ENCODE measurements at regions not wholly inside any gene's neighbourhood (a gene's known extent, or its start where the extent isn't known, plus 50 kb on each side); places are given as distances from the start of the nearest gene placed in this dataset.

DNA sequence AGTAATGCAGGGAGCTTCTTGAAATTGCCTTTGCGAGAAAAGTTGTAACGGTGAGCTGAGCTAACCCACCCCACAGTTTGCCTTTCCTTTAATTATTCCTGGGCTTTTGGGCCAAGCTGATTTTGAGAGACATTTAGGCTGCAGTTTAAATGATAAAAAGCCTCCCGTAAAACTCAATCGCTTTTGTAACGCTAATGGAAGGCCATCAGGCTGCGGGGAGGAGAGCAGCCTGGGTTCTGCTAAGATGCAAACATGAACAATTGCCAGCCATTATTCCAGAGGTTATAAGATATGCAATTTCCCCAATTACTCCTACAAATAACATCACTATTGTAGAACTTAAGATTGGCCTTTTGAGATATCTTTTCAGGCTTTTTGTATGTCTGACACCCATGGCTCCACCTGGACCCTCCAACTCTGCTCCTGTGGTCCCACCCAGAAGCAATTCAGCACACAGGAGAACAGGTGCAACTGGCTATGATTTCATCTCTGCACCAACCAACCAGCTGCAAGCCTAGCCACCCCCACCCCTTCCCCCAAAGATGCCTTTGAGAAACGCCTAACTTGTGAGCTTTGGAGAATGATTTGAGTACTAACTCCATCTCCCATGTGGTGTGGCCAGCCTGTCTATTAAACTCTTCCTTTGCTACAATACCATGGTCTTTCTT lies 108.2 kb upstream of the FAM9C start:
- TF ChIP-seq, protein P1, sequence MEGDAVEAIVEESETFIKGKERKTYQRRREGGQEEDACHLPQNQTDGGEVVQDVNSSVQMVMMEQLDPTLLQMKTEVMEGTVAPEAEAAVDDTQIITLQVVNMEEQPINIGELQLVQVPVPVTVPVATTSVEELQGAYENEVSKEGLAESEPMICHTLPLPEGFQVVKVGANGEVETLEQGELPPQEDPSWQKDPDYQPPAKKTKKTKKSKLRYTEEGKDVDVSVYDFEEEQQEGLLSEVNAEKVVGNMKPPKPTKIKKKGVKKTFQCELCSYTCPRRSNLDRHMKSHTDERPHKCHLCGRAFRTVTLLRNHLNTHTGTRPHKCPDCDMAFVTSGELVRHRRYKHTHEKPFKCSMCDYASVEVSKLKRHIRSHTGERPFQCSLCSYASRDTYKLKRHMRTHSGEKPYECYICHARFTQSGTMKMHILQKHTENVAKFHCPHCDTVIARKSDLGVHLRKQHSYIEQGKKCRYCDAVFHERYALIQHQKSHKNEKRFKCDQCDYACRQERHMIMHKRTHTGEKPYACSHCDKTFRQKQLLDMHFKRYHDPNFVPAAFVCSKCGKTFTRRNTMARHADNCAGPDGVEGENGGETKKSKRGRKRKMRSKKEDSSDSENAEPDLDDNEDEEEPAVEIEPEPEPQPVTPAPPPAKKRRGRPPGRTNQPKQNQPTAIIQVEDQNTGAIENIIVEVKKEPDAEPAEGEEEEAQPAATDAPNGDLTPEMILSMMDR (IDR thresholded peaks at IDR 0.05): no peak
- TF ChIP-seq POLR2A (IDR thresholded peaks at IDR 0.05): no peak
